ENCODE measurements at regions not wholly inside any gene's neighbourhood (a gene's known extent, or its start where the extent isn't known, plus 50 kb on each side); places are given as distances from the start of the nearest gene placed in this dataset.

DNA sequence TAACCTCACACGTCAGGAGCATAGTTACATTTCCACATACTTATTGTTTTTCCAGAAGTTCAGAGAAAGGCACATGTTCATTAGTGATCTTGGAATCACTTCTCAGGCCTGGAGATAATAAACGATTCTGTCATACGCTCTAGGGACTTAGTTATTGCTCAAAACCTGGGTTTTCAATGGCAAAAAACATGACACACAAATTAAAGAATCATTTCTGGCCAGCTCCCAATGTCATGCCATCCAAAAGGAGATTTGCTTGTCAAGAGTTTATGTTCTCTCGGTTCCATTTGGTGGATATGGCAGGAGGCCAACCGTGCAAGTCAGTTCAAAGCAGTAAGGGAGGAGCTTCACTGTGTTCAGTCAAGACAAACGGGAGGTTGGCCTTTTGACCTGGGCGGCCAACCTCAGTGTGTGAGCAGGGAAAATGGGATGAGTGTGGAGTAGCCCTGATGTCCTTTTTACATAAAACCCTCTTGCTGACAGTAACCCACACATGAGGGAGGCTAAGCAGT, 123.4 kb downstream of the NXNL2 start:
- no peak for DNase-seq (ENCODE audit: low spot score)

DNA sequence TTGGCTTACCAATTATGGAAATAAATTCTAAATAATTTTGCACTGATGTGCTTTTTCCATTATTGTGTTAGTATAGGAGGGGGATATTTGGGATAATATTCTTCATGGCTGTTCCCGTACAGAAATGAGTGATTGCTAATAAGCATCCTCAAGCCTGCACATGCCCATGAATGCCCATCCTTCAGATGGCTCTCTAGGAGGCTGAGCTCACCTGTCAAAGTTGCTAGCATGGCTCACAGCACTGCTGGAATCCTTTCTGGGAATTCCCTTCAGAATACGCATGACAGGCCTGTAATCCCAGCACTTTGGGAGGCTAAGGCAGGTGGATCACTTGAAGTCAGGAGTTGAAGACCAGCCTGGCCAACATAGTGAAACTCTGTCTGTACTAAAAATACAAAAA, 124.1 kb downstream of the NXNL2 start:
- DNase-seq (ENCODE audit: low spot score) = no peak

DNA sequence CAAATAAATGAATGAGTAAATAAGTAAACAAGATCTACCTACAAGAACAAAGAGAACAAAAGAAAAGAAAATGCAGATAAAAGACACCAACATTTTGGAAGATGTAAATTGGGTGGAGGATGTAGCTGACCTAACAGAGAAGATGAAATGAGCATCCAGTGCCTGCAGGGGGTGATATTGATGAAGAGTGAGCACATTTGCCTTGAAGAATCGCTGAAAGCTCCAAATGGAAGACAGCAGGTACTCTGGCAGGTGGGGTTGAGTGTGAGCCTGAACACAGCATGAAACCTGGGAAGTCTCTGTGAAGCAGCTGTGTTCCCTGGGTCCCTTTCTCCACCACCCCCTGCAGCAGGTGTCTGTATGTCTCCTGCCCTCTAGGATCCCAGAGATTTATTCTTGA, 125.6 kb downstream of the NXNL2 start:
- DNase-seq (ENCODE audit: low spot score) = no peak

DNA sequence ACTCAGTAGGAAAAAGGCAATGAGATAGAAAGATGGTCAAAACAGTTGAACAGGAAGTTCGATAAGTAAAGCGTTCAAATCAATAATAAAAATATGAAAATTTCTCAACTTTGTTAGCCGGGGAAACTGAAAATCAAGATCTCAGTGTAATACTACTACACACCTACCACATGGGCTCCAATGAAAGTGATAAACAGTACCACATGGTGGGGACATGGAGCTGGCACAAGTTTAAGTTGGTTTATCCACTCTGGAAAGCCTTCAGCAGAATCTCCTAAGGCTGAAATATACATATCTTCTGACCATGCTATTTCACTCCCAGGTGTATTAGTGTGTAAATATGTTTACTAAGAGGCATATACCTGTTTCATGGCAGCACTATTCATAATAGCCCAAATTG, 126.8 kb downstream of the NXNL2 start:
- DNase-seq (ENCODE audit: low spot score) = no peak

DNA sequence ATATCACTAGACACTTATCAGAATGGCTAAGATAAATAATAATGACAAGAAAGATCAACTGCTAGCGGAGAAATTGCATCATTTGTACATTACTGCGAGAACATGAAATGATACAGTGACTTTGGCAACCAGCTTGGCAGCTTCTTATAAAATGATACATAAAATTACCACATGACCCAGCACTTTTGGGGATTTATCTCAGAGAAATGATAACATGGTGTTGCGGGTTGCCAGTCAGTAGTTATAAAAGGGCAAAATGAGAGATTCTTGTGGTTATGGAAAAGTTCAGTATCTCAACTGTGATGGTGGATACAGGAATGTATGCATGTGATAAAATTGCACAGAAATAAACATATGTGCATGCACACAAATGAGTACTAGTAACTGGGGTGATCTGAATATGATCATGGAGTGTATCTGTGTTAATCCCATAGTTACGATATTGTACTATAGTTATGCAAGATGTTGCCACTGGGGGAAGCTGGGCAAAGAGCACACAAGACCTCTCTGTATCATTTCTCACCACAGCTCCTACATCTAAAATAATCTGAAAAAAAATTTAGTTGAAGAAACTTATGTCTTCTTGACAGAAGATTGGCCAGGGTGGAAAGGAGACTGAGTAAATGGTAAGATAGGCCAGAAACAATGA, 128.9 kb downstream of the NXNL2 start:
- DNase-seq (ENCODE audit: low spot score) = no peak

DNA sequence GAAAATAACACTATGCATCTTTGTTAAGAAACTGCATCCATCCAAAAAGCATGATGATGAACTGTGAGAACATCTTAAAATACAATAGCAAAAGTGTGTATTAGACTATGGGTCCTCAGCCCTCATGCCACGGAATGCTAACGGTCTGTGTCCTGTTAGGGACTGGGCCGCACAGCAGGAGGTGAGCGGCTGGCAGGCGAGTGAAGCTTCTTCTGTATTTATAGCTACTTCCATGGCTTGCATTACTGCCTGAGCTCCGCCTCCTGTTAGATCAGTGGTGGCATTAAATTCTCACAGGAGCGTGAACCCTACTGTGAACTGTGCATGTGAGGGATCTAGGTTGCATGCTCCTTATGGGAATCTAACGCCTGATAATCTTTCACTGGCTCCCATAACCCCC, 129.8 kb downstream of the NXNL2 start:
- DNase-seq (ENCODE audit: low spot score) = no peak

DNA sequence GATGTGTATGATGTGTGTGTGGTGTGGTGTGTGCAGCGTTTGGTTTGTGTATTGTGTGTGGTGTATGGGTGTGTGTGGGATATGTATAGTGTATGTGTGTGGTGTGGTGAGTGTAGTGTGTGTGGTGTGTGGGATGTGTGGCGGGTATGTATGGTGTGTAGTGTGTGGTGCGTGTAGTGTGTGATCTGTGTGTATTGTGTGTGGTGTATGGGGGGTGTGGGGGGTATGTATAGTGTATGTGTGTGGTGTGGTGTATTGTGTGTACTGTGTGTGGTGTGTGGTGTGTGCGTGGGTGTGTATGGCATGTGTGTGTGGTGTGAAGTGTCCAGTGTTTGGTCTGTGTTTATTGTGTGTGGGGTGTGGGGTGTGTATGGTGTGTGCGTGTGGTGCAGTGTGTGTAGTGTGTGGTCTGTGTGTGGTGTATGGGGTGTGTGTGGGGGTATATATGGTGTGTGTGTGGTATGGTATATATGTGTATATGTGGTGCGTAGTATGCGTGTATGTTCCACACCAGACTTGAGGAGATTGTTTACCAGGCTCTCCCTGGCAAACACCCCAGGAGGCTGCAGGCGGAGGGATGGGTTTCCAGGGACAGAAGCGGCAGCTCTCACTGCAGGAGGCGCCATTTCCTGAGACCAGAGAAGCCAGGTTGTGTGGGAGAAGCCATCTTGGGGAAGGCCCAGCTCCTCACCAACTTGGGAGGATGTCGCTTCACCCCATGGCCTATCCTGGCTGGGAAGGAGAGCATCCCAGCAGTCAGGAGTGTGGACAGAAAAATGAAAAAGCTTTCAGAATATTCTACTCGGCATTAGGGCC, 138.1 kb downstream of the NXNL2 start:
- DNase-seq (ENCODE audit: low spot score) = no peak

DNA sequence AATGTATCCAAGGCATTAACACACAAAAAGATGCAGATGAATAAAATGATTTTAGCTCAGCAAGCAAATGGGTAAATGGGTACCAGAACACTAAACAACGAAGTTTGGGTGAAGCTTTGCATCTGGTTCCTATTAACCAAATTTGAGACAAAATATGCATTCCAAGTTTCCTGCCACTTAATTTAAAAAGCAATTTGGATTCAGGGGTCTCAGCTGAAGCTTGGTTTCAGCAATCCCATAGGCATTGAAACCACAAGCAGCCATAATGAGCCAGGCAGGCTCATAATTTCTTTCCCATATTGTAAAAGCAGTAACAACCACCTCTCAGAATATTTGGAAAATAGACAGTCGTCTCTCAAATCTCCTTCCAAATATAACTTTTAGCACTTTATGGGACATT, 138.9 kb downstream of the NXNL2 start:
- no peak for DNase-seq (ENCODE audit: low spot score)

DNA sequence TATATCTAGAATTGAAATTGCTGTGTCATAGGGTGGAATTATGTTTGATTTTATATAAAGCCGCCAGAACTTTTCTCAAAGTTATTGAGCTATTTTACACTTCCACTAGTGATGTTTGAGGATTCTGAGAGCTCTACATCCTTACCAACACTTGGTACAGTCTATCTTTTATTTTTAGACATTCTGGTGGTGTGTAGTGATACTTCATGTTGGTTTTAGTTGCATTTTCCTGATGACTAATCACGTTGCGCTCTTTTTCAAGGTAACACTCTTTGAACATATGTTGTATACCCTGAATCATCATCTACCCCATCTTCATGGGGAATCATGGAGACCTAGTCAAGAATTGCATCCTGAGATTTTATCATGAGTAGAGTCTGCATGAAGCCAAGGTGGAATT, 141.7 kb downstream of the NXNL2 start:
- DNase-seq (ENCODE audit: low spot score) = no peak

DNA sequence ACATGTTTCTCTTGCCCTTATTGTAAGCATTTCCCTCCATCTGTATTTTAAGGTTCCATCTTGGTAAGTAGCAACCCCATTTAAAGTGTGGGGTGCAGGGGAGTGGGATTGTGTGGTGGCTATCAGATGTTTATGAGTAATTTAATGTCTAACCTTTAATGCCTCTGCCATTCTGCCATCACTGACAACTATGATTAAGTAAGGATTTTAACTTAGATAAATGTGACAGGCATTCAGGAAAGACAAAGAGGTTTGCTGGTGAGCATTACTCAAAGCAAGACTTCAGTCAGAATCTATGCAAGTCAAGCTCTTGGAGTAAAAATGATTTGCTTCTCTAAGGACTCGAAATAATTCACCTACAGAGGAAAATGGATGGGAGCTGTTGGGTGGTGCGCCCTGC, 143.0 kb downstream of the NXNL2 start:
- DNase-seq (ENCODE audit: low spot score) = no peak

DNA sequence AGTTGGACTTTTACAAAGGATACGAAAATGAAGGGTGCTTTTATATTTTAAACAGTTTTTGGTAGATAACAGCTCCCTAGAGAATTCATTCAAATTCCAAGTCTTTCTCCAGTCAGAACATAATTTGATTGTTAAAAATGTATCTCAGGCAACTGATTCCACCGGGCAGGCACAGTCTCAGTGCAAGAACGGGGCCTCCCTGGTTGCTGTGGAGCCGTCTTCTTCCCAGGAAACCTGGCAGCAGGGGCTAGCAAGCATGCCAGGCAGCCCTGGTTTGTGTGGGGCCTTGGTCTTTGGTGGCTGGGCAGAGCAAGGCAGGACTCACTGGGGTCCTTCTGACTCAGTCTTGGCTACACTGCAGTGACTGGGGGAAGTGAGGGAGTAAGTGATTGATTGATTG, 143.5 kb downstream of the NXNL2 start:
- DNase-seq (ENCODE audit: low spot score) = no peak

DNA sequence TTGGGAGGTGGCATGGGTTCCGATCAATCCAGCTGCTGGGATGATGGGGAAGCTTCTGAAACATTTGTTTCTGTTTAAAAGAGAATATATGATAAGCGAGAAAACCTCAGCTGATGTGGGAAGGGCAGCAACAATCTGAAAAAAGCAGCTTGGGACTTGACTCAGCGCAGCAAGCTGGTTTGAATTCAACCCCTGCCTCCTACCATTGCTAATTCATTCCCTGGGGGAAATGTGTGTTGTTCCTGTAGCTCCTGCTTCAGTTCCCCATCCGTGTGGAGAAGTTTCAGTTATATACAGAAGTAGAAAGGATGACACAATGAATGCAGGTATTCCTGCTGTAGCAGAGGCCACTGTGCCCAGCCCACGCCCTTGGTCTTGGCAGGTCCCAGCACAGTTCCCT, 145.1 kb downstream of the NXNL2 start:
- DNase-seq (ENCODE audit: low spot score) = no peak

DNA sequence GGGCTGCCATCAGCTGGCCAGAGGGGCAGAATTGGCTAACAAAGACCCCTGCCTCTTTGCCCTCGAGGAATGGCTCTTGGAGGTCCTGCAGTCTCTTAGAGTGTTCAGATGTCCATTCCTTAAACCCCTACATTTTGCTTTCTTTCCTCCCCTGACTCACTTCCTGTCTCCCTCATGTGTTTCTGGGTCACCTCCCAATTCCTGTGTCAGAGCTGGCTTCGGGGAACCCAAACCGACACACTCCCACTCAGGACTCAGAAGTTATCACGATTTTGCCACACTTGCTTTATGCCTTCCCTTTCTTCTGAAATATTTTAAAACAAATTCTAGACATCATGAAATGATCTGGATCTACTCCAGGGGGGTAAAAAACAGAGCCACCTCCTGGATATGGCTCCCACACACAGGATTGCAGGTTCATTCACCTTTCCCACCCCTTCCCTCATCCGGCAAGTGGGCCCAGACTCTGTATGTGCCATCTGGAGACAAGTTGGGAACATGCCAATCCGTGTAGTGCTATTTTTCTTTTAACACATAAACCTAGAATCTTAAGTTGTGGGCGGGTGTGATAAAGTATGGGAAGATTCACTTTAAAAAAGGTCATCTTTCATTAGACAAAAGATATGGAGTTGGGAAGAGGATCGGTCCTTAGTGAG, 145.7 kb downstream of the NXNL2 start:
- no peak for DNase-seq (ENCODE audit: low spot score)

DNA sequence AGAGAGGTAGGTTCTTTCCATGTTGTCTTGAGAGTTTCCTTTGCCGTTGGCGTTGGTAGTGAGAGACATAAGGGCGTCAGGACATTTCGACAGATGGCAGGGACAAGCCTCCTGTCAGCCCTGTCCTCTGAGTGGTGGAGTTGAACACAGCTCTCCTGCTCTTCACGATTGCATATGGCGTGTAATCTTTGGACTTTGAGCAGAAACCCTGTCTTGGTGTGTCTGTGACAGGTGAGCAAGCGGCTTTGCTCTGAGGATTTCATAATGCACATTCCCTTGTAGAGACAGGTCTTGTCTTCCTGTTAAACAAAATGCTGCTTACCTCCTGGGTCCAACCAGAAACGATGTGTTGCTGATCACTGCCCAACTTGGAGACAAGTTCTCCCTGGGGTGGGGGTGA, 146.5 kb downstream of the NXNL2 start:
- DNase-seq (ENCODE audit: low spot score) = peak; percentile 5

DNA sequence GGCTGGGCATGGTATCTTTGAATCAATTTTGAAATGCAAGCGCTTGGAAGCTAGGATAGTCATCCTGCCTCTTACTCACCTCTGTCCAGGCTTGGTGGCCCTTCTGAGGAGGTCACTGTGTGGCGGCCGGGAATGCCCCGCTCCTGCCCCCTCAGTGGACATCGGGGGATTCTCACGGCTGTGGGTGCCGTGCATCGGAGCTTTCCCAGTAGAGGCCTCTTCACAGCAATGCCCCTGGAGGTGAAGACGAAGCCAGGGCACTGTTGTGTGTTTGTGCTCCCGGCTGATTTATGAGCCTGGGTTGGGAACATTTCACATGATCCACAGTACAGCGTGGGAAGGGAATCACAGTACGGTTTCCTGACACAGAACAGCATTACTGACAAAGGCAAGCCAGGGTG, 147.5 kb downstream of the NXNL2 start:
- DNase-seq (ENCODE audit: low spot score) = peak; percentile 9

DNA sequence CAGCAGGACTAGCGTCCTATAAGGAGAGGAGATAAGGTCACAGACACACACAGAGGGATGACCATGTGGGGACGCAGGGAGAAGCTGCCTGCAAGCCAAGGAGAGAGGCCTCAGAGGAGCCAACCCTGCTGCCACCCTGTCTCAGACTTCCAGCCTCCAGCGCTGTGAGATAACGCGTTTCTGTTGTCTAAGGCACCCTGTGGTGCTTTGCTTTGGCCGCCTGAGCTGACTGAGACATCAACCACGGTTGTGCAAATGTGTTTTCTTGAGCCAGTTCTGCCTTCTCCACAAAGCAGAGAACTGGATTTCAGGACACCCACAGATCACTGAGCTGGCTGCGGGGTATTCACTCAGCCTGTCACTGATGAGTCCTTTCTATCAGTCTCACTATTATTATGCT, 149.1 kb downstream of the NXNL2 start:
- DNase-seq (ENCODE audit: low spot score) = peak; percentile 2

DNA sequence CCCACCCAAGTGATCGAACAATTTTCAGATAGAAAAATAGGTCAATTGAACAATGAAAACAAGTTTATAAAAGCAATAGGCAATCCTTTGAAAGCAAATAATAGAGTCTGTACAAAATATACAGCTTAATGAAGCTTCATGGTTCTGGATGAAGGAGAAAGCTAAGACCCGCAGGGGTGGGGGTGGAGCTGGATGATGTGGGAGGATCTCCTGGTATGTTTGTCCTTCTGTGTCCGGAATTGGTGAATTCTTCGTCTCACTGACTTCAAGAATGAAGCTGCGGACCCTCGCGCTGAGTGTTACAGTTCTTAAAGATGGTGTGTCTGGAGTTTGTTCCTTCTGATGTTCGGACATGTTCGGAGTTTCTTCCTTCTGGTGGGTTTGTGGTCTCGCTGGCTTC, 149.9 kb downstream of the NXNL2 start:
- no peak for DNase-seq (ENCODE audit: low spot score)

DNA sequence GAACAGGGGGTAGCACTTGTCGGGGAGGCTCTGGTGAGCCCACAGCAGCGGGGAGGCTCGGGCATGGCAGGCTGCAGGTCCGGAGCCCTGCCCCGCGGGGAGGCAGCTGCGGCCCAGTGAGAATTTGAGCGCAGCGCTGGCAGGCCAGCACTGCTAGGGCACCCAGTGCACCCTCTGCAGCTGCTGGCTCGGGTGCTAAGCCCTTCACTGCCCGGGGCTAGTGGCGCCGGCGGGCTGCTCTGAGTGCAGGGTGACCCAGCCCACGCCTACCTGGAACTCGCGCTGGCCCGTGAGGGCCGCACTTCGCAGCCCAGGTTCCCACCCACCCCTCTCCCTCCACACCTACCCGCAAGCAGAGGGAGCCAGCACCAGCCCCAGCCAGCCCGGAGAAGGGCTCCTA, 151.0 kb downstream of the NXNL2 start:
- peak; percentile 5 for DNase-seq (ENCODE audit: low spot score)

DNA sequence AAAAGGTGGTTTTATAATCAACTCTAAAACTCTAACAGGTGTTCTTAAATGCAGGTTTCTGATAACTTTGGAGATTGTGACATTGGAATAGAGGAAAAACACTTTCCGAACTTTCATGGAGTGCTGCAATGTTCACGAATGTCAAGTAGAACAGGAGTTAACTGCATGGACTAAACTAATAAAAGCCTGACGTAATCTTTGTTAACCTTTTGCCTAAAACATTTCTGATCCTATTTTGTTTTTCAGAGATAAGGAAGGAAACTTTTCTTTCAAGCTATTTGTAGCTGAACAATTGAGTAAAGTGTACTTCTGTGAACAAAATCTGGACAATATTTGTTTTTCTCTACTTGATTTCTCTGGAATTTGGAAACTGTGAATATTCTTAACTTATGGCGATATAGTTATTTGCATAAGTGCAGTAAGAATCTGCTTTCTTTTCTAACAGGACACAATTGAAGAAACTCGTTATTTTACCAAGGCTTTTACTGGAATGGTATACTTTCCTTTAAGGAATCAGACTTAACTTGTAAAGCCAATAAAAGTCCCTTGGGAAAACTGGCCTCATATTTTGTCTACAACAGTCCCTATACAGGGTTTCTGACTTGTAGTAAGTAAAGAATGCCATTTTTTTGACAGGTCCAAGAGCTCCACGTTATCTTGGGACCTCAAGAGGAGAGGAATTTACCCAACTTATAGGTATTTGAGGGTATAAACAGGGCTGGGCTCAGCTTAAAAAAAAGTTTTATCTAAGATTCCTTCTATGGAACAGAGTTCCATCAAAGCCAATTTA, 154.7 kb downstream of the NXNL2 start:
- no peak for DNase-seq (ENCODE audit: low spot score)

DNA sequence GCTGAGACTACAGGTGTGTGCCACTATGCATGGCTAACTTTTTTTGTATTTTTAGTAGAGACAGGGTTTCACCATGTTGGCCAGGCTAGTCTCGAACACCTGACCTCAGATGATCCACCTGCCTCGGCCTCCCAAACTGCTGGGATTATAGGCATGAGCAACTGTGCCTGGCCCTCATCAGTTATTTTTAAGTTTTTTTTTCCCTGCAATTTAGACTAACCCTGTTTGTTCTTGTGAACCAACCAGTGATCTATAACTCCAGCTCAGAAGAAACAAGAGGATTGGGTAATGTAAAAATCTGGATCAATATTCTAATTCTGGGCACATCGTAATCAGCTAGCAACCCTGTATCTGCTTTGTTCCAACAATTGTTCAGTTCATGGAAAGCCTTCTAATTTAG, 155.7 kb downstream of the NXNL2 start:
- no peak for DNase-seq (ENCODE audit: low spot score)

DNA sequence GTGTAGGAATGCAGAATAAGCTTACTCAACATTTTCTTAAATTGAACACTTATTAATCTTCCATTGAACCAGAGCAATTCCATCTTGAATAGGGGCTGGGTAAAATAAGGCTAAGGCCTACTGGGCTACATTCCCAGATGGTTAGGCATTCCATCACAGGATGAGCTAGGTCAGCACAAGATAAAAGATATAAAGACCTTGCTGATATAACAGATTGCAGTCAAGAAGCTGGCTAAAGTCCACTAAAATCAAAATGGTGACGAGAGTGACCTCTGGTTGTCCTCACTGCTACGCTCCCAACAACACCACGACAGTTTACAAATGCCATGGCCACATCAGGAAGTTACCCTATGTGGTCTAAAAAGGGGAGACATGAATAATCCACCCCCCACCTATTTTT, 156.1 kb downstream of the NXNL2 start:
- DNase-seq (ENCODE audit: low spot score) = no peak

DNA sequence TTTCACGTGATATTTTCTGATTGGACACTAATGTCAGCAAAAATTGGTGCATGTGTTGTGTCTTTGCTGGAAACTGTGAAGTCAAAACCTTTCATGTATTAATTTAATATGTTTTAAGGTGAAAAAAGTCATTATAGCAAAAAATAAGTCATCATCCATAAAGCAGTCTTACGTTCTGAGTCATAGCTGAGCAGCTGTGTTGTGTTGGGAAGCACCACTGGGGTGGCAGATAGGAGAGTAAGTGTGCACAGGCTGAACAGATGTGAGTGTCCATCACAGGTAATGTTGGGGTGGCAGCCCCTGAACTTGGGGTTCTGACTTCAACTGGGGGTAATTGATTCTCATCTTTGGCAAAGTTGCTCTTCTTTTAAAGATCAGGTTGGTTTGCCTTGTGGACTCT, 156.8 kb downstream of the NXNL2 start:
- DNase-seq (ENCODE audit: low spot score) = no peak

Data from mucosa of gallbladder (tissue), 1 donor.